ENCODE measurements at regions not wholly inside any gene's neighbourhood (a gene's known extent, or its start where the extent isn't known, plus 50 kb on each side); places are given as distances from the start of the nearest gene placed in this dataset.
"Not testable (repeated sequence)": the region's sequence is repeated elsewhere in the genome, so short reads cannot be mapped to it uniquely, and the experiment has no call there.

DNA sequence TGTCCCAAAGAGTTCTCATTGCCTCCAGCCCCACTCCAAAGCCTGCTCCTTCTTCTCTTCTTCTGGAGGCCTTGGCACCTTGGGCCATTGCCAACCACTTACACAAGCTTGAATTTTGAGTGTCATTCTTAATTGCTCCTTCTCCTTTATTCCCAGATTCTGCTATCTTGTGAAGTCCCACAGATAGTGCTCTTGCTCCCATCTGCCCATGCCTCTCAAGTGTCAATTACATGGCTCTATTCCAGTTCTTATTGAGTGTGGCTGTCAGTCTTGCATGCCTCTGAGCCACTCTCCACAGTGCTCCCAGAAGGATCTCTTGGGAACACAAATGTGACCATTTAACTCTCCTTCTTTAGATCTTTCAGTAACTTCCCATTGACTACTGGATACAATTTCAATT lies 117.3 kb upstream of the SFRP2 start:
- DNase-seq (ENCODE audit: low read depth, low spot score), result no peak
- no peak overlapping the region for H3K4me3 ChIP-seq (ENCODE audit: low read length)

DNA sequence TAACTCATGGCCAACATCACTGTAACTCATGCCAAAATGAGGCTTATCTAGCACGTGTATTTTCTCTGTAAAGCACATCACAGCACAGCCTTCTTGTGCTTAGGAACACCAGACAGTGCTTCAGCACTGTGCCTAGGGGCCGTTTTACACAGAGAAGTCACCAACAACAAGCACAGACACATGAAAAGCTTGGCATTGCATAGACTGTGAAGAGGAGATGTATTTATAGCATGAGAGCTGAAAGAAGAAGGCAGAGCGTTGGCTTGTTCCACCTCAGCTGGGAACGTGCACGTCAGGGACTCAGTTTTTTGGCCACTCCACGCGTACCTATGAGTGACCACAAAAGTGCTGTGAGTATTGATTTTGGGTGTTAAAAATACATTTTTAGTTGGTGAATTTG lies 116.3 kb upstream of the SFRP2 start:
- no peak for DNase-seq (ENCODE audit: low read depth, low spot score)

GRCh38 chr4:153904011-153904410 lies 115.1 kb upstream of the SFRP2 start:
- H3K4me3 ChIP-seq (ENCODE audit: low read length), result no peak overlapping the region
- DNase-seq (ENCODE audit: low read depth, low spot score), result no peak

More for the DNA sequence above, 116.3 kb upstream of the SFRP2 start:
- no peak overlapping the region for H3K4me3 ChIP-seq (ENCODE audit: low read length)

DNA sequence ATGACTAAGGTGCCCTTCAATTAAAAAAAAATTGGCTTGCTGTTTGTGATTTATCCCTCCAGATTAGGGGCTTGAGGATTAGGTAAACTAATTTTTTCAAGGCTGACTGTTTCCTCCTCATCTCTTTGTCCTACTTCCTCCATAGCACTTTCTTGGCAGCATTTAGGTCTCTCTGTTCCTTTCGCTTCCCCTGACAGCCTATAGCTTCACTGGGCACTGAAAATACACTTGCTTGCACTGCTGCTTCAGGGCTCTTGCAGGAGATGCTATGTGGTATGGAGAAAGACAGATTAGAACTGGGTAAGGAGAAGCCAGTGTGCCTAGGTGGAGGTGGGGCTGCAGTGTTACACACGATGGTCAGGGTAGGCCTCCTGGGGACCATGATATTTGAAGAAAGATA lies 112.3 kb upstream of the SFRP2 start:
- no peak for DNase-seq (ENCODE audit: low read depth, low spot score)
- no peak overlapping the region for H3K4me3 ChIP-seq (ENCODE audit: low read length)

- no peak overlapping the region for H3K4me3 ChIP-seq (ENCODE audit: low read length)
- DNase-seq (ENCODE audit: low read depth, low spot score), result no peak
Measured at GRCh38 chr4:153900426-153900825, 111.5 kb upstream of the SFRP2 start.

DNA sequence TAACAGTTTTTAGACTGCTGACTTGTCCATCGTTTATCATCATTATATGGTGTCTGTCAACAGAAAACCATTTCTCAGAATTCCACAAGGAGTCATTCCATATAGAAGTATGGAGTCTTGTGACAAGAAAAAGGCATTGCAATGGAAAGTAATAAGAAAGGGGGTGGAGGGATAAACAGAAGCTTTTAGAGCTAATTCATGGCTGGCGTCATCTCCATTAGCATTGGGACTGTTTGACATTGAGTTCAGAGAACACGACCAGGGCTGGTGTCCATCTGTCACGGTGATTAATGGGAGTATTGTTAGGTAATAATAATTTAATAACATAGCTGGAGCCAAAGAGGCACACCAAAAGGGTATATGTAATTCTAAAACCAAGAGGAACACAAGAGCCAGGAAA lies 101.9 kb upstream of the SFRP2 start:
- no peak overlapping the region for H3K4me3 ChIP-seq (ENCODE audit: low read length)
- DNase-seq (ENCODE audit: low read depth, low spot score), result no peak

DNA sequence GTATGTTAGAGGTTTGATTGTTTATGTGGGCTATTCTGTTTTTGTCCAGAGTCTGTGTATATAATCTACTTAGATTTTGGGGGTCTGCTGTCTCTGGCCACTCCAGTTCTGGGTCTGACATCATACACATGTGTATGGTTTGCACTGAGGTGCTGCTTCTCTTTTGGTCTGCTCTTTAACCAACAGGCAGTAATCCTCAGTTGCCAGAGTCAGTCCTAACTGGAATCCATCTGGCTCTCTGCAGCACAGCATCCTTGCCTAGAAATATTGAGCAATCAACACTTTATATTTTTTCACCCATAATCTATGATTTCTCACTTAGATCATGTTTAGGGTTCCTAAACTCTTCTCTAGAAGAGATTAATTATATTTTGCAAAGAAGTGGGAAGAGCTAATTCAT lies 98.3 kb upstream of the SFRP2 start:
- DNase-seq (ENCODE audit: low read depth, low spot score), result no peak
- no peak overlapping the region for H3K4me3 ChIP-seq (ENCODE audit: low read length)

GRCh38 chr4:153884325-153884724 lies 95.4 kb upstream of the SFRP2 start:
- H3K4me3 ChIP-seq (ENCODE audit: low read length), result no peak overlapping the region
- no peak for DNase-seq (ENCODE audit: low read depth, low spot score)

- DNase-seq (ENCODE audit: low read depth, low spot score), result no peak
- H3K4me3 ChIP-seq (ENCODE audit: low read length), result no peak overlapping the region
Measured at GRCh38 chr4:153880983-153881382, 92.1 kb upstream of the SFRP2 start.

- DNase-seq (ENCODE audit: low read depth, low spot score), result no peak
- H3K4me3 ChIP-seq (ENCODE audit: low read length), result no peak overlapping the region
Measured at GRCh38 chr4:153877898-153878297, 89.0 kb upstream of the SFRP2 start.

DNA sequence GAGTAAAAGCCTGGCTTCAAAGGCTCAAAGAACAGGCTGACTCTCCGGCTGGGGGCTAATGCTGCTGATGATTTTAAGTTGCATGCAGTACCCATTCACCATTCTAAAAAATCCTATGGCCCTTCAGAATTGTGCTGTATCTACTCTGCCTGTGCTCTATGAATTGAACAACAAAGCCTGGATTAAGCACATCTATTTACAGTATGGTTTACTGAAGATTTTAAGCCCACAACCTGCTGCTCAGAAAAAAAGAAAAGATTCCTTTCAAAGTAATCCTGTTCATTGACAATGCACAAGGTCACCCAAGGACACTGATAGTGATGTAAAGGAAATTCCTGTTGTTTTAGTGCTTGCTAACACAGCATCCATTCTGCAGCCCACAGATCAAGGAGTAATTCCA lies 84.9 kb upstream of the SFRP2 start:
- DNase-seq (ENCODE audit: low read depth, low spot score), result no peak
- H3K4me3 ChIP-seq (ENCODE audit: low read length), result no peak overlapping the region

DNA sequence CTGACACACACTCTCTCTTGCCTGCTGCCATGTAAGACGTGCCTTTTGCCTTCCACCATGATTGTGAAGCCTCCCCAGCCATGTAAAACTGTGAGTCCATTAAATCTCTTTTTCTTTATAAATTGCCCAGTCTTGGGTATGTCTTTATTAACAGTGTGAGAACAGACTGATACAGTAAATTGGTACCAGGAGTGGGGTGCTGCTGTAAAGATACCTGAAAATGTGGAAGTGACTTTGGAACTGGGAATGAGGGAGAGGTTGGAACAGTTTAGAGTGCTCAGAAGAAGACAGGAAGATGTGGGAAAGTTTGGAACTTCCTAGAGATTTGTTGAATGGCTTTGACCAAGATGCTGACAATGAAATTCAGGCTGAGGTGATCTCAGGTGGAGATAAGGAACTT lies 77.9 kb upstream of the SFRP2 start:
- H3K4me3 ChIP-seq (ENCODE audit: low read length); DNase-seq (ENCODE audit: low read depth, low spot score): not testable (repeated sequence)

- no peak overlapping the region for H3K4me3 ChIP-seq (ENCODE audit: low read length)
- DNase-seq (ENCODE audit: low read depth, low spot score), result no peak
Measured at GRCh38 chr4:153852501-153852900, 63.6 kb upstream of the SFRP2 start.

DNA sequence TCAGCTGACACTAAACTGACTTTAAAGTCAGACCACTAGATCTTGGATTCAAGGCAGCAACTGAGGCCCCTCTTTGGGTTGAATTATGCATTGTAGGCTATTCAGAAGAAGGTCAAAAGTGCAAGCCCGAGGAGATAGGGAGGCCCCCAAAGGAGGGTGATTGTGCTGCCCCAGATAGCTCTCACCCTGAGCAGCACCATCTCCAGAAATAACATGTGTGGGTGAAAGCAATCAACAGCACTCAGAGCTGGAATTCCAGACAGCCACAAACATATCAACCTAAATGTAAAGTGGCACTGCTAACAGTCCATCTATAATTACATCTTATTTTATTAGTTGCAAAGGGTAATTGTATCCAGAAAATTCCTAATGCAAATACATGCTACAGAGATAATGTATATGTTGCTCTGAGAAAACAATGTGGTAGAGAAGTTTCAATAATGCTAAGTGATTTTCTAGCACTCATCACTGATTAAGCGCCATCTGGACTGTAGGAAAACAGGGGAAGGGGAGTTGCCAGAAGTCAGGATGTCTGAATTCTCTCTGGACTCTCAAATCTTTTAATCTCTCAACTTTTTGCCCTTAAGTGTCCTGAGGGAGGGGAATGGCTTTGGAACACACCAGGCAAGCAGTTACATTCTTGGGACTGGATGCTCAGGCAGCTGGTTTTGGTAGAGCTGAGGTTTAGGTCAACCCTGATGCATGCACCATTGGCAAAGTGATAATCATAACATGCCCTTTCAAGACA lies 61.8 kb upstream of the SFRP2 start:
- DNase-seq (ENCODE audit: low read depth, low spot score), result no peak
- no peak overlapping the region for H3K4me3 ChIP-seq (ENCODE audit: low read length)

GRCh38 chr4:153844144-153844543 lies 55.3 kb upstream of the SFRP2 start:
- H3K4me3 ChIP-seq (ENCODE audit: low read length), result no peak overlapping the region
- DNase-seq (ENCODE audit: low read depth, low spot score), result no peak
